HG02610 (cell line): ENCODE measurements at regions not wholly inside any gene's neighbourhood (a gene's known extent, or its start where the extent isn't known, plus 50 kb on each side); places are given as distances from the start of the nearest gene placed in this dataset.
"Not testable (repeated sequence)": the region's sequence is repeated elsewhere in the genome, so short reads cannot be mapped to it uniquely, and the experiment has no call there.

Experiments used
- ATAC-seq: cut with Tn5 transposase; IDR thresholded peaks from one replicate; pipeline ENCODE4 v1.9.1; 2021; ENCODE audit warnings: mild to moderate bottlenecking, moderate library complexity; ENCODE audit not compliant: unreplicated experiment

DNA sequence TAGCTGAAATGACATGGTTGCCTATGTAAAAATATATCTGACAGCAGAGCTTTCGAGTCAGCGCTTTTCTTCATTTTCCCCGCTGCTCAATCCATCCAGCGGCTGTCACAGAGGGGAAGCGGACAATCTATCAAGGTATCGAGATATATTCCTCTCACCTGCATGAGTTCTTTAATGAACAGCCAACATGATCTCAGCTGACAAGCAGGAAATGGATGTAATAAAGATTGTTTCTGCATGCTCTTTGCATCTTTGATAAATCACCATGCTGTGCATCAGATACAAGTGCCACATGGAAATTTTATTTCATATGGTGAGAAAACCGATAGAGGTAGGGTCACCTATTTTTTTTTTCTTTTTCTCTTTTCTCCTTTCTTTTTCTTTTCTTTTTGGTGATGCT, 602.3 kb upstream of the MMS22L start:
- no peak for ATAC-seq

DNA sequence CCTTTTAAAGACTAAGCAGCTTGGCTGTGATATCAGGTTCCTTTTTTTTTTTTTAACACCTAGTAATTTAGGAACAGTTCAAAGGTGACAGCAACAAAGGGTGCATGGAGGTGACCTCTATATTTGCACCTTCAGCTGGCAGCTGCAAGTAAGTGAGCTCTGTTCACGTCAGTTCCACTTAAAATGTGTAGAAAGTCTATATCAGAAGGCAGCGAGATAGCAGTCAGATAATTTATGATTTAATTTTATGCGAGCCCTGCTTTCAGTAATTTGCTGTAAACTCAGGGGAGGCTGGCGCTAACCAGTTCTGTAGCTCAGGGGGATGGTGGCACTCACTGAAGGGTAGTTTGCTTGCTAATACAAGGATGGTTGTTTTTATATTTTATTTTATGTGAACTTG, 602.8 kb upstream of the MMS22L start:
- ATAC-seq, result no peak

DNA sequence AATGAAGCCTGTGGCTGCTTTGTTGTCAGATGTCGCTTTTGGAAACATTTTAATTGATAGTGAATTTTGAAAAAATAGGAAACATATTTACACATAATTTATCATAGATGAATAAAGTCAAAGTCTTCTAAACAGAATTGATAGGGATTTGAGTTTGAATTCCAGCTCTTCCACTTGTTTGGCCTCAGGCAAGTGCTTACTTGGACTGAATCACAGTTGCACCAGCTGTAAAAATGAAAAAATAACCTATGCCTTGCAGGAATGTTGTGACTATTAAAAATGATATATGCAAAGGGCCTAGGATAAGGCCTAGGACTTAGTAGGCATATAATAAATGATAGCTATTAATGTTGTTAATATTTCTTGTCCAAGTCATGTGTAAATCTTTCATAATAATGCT, 618.5 kb upstream of the MMS22L start:
- ATAC-seq, result no peak

DNA sequence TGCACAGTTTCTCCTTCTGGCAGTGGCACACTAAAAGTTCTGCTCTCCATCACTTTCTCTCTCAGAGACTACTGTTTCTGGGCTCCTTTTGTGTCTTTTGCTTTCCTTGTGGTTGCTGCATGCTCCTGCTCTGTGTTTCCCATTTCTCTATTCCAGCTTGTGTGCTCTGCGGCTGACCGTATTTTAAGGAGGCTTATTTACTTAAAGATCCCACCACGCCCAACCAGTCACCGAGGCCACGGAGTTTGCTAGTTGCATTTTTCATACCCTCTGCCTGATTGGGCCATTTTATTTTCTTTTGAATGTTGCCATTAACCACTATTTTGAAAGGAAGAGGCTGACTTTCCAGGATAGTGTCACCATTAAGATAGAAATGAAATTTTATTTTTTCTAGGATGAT, 626.4 kb upstream of the MMS22L start:
- no peak for ATAC-seq

DNA sequence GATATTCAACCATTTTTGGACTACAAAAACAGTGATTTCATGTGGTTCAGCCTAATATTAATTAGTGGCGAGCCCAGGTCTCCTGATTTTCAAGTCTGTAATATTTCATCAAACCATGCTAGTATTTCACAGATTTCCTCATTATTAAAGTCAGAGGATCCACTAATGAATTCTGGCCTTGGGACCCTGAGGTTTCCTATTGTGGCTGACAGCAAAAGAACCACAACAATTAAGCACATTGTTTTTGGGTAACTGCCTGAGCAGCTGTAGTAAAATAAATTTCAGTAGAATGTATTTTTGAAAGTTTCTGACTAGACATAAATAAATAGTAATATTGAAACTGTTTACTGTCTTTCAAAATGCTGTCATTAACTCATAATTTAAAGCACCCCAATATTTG, 630.7 kb upstream of the MMS22L start:
- ATAC-seq, result no peak

DNA sequence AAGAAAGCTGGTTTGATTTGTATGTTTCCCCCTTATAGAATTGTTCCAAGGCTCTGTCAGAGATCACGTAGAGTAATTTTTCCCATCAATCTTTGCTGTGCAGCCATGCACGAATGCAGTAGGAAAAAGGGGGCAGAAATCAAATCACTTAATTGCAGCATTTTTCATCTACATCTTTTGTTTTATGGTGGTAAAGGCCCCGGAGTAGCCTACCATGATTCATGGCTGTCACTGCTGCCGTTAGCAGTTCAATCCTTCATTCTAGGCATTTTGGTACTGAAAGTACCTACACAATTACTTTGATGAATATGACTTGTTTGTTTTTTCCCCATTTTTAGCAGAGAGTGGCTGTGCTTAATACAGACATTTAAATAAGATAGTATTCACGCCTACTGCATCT, 631.9 kb upstream of the MMS22L start:
- no peak for ATAC-seq

DNA sequence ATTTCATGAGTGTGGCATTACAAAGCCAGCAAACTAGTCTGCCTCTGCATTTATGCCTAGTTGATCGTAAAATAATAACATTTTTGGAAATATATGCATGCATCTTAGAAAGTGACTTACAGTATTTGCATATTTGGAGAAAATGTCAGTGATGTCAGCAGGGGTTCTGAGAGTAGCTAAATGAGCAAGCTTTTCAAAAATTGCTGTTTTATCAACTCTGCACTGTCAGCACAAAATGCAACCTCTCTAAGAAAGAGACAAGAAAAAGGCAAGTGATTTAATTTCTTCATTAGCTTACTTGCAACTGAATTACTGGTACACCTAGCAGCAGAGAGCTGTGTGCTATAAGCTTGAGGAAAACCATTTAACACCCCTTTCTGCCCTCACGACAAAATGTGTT, 632.5 kb upstream of the MMS22L start:
- no peak for ATAC-seq

DNA sequence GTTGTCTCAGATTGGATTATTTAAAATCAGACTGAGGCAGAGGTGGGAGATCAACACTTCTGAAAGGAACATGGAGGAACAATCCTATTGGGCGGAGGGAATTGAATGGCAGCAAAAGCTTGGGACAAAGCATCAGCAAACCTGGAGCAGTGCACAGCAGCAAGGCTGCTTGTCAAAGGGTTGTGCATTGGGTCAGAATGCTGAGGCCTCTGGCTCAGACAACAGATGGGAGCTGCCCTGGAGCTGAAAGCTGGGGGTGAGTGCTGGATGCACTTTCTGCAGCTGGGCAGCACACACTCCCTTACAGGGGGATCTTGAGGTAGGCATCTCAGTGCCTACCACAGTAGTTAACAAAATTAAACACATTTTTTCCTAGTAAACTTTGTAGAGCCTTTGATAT, 634.4 kb upstream of the MMS22L start:
- no peak for ATAC-seq

DNA sequence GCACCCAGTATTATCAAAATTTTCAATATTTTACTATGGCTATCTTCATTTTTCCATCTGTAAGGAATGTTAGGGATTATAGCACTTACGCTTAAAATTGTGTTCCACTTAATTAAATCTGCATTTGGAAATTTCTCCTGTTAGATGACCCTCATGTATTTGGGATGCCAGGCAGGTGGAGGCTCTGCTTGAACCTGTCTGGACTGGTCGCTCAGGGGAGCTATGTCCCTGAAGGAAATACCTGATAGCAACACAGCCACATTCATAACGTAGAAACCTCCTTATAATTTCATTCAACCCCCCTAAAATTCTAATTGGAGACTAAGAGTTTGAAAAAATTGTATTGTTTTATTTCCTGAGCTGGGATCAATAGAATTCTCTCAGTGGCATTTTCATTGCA, 636.0 kb upstream of the MMS22L start:
- no peak for ATAC-seq

DNA sequence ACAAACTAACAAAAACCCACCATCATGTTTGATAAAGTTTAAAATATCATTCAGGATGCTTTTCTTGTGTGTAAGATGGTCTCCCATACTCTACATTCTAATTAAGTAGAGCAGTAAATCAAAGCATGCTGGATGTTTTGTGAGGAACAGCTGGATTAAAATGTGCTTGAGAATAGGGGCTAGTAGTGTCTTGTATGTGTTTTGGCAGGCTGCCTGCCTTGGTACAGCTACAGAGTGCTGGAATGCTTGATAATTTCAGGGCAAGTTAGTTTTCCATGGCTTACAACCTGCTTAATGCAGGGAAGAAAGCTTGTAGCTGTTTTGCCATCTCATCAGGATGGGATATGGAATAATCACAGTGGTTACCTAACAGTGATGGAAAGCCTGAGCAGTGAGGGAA, 636.6 kb upstream of the MMS22L start:
- no peak for ATAC-seq

DNA sequence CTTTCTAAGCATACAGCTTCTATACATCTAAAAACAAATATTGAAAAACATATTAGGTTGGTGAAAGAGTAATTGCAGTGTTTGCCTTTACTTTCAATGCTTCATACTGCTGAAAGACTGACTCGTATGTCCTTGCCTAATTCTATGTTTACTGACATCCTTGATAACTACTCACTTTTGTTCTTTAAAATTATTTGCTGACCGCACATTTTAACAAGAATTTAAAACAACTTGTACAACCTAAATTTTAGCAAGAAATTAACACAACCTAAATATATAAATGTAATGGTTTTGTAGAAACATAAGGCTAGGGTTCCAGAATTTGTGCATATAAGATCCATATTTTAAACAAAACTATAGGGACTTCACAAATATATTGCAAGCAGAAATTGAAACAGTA, 640.2 kb upstream of the MMS22L start:
- no peak for ATAC-seq

DNA sequence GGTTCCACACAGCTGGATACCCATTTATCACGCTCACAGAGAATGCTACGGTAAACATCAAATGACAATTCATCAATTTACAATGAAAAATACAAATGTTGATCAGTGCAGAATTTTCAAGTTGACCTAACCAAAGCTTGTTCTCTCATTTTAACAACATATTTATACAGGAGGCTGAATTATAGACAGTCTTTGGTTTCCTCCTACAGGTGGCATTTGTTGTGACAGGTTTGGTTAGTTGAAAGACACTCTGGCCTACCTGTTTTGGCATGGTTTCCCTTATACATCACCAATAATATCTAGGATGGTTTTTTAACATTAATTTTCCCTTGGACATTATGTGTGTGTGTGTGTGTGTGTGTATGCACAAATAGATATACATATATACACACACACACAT, 642.5 kb upstream of the MMS22L start:
- no peak for ATAC-seq

DNA sequence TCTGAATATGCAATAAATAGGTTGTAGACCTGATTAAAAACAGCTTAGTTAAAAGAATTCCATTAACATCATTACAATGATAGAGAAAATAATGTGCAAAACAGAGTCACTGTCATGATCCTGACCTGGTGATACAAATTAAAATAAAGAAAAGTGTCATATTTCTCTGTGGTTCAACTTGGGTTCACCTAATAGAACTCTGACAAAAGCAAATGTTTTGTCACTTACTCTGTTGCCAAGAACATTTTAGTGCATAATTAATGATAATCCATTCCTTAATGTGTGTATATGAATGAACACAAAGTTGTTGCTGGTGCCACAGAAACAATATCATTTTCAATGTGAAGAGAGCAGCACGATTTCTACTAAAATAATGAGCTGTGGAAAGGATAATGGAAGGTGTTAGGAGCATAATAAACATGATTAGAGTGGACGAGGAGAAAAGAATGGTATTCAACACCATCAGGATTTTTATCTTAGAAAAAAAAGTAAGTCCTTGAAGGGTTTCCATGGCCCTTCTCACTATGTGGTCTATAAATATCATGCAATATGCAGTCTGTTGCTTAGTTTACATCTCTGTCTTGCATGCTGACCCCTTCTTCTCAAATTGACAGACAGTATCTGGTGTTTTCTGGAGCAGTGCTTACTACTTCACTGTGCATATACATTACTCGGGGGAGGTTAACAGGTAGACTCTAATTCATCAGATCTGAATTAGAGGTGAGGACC, 656.6 kb upstream of the MMS22L start:
- no peak for ATAC-seq

DNA sequence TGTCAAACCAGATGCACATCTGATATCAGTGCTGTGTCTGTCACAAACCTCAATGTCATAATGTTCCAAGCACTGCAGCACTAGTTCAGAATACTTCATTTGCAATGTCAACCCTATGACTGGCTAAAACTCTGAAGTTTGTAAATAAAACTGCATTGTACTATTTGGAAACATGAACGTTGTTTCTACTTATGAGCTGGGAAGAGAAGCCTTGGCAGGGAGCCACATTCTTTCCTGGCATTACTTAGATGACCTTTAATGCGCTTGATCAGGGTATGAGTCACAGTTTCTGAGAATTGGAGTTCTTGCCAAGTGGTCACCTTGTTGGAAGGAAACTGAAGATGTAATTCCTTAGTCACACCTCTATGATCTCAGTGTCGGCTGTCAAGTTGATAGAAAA, 664.8 kb upstream of the MMS22L start:
- no peak for ATAC-seq

DNA sequence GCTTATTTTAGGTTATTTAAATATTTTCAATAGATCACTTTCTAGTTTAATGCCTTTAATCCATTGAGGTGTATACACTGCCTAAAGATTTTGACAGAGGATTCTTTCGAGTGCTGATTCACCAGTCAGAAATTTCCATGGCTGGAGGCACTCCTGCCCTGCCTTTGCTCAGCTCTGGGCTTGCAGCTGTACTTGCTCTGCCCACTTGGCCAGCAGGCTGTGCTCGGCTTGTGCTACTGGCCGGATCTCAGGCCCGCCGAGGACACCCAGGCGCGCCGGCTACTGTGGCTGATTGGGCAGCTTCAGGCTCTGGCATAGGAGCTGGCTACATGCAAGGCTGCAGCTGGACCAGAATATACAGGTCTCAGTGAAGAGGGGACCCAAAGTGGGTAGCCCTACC, 675.1 kb upstream of the MMS22L start:
- ATAC-seq, result no peak

DNA sequence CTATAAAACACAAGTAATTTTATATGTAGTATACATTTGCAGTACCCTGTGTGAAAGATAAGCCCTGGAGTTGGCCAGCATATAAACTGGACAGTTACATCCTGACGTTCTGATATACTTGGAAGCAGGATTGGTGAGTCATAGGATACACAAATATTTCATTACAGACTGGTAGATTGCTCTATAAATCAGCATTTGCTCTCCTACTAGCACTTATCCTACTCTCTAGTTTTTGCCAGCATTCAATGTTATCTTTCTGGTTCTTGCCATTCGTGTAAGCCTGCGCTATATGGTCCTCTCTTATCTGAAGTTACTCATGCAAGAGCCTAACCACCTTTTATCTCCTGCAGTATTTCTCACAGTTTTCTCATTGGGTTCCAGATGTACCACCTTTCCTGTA, 680.2 kb upstream of the MMS22L start:
- ATAC-seq, result no peak

DNA sequence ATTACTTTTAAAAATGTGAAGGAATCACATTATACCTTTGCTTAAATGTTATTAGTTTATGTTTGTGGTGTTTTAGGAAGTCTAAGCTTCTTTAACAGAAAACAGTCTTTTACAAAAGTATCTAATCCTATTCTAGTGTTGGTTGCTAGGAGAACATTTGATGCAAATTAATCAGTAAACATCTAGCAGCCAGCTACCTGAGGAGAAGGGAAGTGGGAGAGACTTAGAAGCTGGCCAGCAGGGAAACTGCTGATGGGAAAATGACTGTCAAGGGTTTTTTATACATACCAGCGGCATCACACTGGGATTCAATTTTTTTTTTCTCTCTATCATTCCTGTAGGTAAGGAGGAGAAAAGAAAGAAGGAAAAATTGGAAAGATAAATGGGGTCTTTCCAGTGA, 686.0 kb upstream of the MMS22L start:
- no peak for ATAC-seq

DNA sequence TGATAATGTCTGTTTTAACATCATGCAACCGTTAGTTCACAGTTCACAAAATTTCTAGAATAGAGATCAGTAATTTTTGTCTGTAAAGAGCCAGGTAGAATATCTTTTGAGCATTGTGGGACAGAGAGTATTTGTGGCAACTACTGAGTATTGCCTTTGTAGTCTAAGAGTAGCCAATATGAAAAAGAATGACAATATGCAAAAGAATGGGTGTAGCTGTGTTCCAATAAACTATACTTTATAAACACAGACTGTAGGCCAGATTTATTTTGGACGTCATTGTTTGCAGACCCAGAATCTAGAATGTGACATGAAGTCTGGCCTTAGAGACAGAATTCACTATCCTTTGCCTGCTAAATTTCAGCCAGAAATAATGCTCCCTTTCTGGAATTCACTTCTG, 694.1 kb upstream of the MMS22L start:
- ATAC-seq, result no peak

DNA sequence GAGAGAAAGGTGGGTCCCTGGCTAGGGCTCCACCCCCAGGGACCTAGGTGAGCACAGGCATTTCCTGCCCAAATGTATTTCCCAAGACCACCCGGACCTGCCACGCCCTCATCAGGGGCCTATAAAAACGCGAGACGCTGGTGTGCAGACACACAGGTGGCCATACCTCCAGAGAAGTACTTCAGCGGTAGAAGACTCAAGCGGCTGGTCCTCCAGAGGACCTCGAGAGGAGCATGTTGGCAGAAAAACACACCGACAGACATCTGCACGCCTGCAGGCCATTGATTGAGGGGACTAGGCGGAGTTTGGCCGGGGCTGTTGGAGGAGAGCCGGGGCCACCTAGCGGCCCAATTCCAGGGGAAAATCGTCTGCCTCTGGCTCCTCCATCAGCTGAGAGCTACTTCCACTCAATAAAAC, 695.8 kb upstream of the MMS22L start:
- no peak for ATAC-seq

DNA sequence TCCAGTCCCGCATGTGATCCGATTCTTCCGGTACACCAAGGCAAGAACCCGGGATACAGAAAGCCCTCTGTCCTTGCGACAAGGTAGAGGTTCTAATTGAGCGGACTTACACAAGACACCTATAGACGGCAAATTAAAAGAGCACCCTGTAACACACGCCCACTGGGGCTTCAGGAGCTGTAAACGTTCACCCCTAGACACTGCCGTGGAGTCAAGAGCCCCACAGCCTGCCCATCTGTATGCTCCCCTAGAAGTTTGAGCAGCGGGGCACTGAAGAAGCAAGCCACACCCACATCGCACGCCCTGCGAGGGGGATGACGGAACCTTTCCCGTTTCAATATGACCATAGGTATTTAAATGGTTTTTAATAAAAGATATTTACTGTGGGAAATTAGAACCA, 696.3 kb upstream of the MMS22L start:
- not testable (repeated sequence) for ATAC-seq

DNA sequence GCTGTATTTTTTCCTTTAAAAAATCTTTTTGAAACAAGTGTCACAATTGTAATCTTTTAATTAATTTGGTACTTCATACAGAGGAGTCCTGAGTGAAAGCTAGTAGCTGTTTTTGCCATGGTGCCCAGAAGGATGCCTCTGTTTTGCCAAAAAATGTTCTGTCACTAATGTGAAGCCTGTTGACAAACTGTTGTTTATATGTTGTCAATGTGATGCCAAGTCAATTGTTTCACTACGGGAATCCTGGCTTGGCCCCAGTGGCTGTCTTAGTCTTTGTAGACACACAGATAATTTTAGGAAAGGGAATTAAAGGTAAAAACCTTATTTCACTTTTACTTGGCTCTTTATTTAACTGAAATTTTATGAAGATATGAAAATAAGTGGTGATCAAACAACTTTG, 706.4 kb upstream of the MMS22L start:
- ATAC-seq, result no peak

DNA sequence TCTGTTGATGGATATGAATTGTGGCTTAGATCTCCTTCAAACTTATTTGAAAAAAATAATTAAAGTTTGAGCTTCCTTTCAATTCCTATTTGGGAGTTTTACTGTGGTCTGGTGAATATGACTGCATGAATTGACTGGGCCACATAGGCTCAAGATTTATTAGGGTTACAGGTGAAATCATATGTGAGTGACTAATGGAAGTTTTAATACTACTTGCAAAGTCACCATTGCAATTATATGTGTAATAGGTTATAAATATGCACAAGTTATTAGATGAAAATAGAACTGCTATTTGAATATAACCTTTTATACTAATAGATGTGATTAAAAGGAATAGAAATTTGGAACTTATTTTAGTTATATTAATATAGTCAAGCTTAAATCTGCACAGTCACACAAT, 712.1 kb upstream of the MMS22L start:
- no peak for ATAC-seq

DNA sequence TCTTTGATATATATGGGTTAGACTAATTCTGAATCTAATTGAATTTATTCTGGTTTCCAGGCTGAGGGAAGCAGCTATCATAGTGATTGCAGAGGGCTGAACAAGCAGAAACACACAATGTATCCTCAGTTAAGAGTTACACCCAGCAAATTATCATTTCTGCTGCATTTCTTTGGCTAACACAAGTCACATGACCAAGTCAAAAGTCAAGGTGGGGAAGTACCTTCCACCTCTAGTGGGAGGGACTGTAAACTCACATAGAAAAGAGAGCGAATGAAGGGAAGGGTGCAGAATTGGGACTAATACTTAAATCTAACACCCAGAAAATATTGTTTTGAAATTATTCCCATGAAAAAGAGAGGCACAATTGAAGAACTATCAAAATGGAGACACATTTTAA, 719.7 kb upstream of the MMS22L start:
- ATAC-seq, result no peak
